Fibroblast of the conjunctiva (primary cell): ENCODE measurements at regions not wholly inside any gene's neighbourhood (a gene's known extent, or its start where the extent isn't known, plus 50 kb on each side); places are given as distances from the start of the nearest gene placed in this dataset.
"Not testable (repeated sequence)": the region's sequence is repeated elsewhere in the genome, so short reads cannot be mapped to it uniquely, and the experiment has no call there.

Source experiments
- DNase-seq: peaks from one replicate; pipeline ENCODE4 v3.0.0-alpha.2; 2010; ENCODE audit warnings: low read depth

- not testable (repeated sequence) for DNase-seq
Observed at GRCh38 chr20:29883514-29884219, 1373.8 kb upstream of the DEFB115 start.

GRCh38 chr20:29884322-29884721 is 1373.1 kb upstream of the DEFB115 start:
- DNase-seq: not testable (repeated sequence)

DNA sequence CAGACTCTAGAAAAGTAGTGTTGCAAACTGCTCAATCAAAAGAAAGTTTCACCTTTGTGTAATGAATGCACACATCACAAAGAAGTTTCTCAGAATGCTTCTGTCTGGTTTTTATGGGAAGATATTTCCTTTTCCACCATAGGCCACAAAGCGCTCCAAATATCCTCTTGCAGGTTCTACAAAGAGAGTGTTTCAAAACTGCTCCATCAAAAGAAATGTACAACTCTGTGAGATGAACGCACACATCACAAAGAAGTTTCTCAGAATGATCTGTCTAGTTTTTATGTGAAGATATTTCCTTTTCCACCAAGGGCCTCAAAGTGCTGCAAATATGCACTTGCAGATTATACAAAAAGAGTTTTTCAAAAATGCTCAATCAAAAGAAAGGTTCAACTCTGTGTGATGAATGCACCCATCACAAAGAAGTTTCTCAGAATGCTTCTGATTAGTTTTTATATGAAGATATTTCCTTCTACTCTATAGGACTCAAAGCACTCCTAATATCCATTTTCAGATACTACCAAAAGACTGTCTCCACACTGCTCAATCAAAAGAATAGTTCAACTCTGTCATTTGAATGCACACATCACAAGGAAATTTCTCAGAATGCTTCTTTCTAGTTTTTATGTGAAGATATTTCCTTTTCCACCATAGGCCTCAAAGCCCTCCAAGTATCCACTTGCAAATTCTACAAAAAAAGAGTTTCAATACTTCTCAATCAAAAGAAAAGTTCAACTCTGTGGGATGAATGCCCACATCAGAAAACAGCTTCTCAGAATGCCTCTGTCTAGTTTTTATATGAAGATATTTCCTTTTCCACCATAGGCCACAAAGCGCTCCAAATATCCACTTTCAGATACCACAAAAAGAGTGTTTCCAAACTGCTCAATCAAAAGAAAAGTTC is 1371.9 kb upstream of the DEFB115 start:
- DNase-seq: not testable (repeated sequence)

- DNase-seq: not testable (repeated sequence)
Observed at GRCh38 chr20:29891555-29891954, 1365.9 kb upstream of the DEFB115 start.
